NCI-H2196 treated with DMSO at 0.1 percent for 48 hours (cell line): ENCODE measurements at regions not wholly inside any gene's neighbourhood (a gene's known extent, or its start where the extent isn't known, plus 50 kb on each side); places are given as distances from the start of the nearest gene placed in this dataset.

Source experiments
- DNase-seq: peaks from one replicate; lab custom pipeline; 2025; ENCODE audit not compliant: unreplicated experiment; lab: John Stamatoyannopoulos, UW

DNA sequence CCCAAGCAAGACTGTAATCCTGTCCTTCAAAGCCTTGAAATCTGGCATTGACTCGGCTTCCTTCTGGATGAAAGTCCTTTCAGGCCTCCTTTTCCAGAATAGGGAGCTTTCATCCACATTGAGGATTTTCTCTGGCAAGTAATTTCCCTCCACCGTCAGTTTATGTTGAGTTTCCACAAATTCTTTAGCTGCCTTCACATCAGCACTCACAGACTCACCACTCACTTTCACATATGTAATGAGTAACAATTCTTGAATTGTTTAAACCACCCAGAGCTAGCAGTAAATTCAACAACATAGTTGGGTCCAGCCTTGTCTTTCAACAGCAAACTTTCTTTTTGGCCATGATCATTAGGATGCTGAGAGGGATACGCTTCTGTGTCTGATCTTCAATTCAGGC lies 84.3 kb upstream of the PRDM11 start:
- no peak for DNase-seq

GRCh38 chr11:45062974-45063635 lies 83.3 kb upstream of the PRDM11 start:
- DNase-seq, result no peak

- DNase-seq, result no peak
Observed at GRCh38 chr11:45063669-45064068, 82.8 kb upstream of the PRDM11 start.

DNA sequence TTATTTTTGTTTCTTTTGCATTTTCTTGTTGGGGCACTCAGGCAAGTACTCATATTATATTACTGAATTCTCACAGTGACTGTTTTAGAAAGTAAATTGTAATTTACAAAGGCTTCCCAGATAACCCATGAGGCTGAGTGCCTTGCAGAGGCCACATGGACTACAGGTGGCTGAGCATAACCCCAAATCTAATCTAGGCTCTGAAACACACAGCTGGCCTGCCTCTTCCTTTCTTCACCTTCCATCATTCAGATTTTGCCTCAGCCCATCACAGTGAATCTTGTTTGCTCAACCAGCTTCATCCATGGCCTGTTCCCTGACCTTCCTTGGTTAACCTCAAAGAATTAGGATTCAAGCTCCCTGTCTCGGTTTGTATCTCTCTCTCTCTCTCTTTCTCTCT lies 78.5 kb upstream of the PRDM11 start:
- DNase-seq, result no peak

- no peak for DNase-seq
Observed at GRCh38 chr11:45071232-45071631, 75.2 kb upstream of the PRDM11 start.

- DNase-seq, result no peak
Observed at GRCh38 chr11:45073685-45074141, 72.7 kb upstream of the PRDM11 start.

- no peak for DNase-seq
Observed at GRCh38 chr11:45075519-45075918, 70.9 kb upstream of the PRDM11 start.

- DNase-seq, result no peak
Observed at GRCh38 chr11:45075952-45076351, 70.5 kb upstream of the PRDM11 start.

DNA sequence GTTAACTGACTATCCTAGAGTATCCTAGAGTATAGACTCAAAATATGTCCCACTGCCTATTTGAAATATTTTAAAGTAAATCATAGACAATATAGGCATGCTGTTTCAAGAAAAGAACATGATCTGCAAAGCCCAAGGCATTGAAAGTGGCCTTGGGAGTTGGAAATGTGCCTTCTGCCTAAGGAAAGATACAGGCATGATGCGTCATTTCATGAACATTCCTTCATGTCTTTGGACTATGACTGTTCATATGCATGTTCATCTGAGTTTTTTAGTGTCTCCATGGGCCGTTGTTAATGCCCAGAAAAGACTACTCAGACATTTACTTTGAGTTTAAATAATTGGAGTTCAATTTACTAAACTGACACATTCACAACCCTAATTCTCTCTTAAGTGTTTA lies 69.7 kb upstream of the PRDM11 start:
- DNase-seq, result no peak

GRCh38 chr11:45078236-45079074 lies 68.0 kb upstream of the PRDM11 start:
- DNase-seq, result no peak

GRCh38 chr11:45079075-45079444 lies 67.4 kb upstream of the PRDM11 start:
- DNase-seq, result no peak

GRCh38 chr11:45079567-45079942 lies 66.9 kb upstream of the PRDM11 start:
- no peak for DNase-seq

GRCh38 chr11:45079943-45080719 lies 66.3 kb upstream of the PRDM11 start:
- no peak for DNase-seq

- DNase-seq, result no peak
Observed at GRCh38 chr11:45082744-45083543, 63.5 kb upstream of the PRDM11 start.

DNA sequence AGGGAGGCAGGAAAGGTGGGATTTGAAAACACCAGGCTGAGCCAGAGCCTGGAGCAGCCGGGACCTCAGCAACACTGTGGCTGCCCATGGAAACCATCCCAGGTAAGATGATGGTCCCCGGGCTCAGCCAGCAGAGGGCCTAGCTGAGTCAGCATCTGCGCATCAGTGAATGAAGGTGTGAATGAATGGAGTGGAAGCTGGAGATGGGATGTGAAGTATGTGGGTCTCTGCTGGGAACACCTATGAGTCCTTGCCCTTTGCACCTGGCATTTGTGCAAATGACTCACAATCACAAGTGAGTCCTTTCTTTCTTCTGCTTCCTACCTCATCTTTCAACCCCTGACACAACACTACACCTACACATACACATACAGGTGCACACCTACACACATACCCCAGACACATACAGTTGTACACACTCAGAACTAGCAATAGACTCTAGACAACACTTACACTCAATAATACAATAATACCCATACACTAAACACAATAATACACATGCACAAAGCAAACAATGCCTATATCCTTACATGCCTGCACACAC lies 62.8 kb upstream of the PRDM11 start:
- DNase-seq, result no peak

- no peak for DNase-seq
Observed at GRCh38 chr11:45085646-45086501, 60.6 kb upstream of the PRDM11 start.

DNA sequence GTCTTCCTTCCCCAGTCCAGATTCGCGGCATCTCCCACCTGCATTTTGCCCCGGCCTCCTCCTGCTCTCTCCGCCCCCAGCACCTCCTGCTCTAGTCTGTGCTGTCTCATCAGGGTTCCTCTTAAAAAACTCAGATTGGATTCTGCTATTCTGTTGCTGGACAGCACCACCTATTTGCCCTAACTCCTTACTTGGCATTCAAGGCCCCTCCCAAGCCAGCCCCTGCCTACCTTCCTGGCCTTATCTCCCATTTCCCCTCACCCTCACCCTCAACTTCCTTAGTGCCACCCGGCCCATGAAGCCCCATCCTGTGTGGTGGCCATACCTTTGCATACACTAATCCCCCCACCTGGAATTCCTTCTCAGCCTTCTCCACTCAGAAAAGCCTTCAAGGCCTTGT lies 59.9 kb upstream of the PRDM11 start:
- no peak for DNase-seq

DNA sequence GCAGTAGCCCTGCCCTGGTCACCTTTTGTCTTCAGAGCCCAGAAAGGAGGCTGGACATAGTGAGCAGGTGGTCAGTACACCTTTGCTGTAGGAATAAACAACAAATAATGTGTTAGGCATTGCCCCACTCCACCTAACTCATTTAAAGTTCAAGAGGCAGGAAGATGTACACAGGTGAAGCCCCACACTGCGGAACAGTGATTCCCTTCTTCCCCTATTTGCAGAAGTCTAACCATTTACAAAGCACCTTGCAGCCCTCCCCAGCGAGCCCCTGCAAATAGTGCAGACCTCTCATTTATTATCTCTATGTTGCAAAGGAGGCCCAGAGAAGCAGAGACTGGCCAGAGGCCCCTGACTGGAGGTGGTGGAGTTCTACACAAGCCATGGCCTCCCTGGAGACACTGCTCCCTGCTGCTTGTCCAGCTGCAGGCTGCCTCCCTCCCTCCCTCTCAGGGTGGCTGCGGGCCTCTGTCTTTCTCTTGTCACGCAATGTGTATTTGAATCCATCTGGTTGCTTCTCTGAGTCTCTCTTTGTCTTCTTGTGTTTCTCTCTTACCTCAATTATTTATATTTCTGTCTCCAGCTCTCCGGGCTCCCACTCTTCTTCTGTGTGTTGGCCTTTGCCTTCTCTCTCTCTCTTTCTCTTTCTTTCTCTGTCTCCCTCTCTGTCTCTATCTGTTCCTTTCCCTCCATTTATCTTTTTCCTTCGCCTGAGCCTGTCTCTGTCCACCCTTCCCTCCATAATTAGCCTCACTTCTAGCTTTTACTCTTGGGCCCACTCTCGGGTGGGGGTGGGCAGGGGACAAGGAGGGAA lies 59.1 kb upstream of the PRDM11 start:
- no peak for DNase-seq

- no peak for DNase-seq
Observed at GRCh38 chr11:45087900-45088160, 58.6 kb upstream of the PRDM11 start.
